Spleen (tissue), 11 donors: ENCODE measurements at regions not wholly inside any gene's neighbourhood (a gene's known extent, or its start where the extent isn't known, plus 50 kb on each side); places are given as distances from the start of the nearest gene placed in this dataset.
"Not testable (repeated sequence)": the region's sequence is repeated elsewhere in the genome, so short reads cannot be mapped to it uniquely, and the experiment has no call there.

ENCODE experiments used
- DNase-seq: peaks from one replicate; pipeline ENCODE4 v3.0.0-alpha.2; 2020
- H3K27ac ChIP-seq, 8 donors: fragments of 200-600 bp; sonication (generic) in 7 of 8; 1 replicate in 4 of 8; 2 replicates in 4 of 8; pipeline versions ENCODE4 v1.5.0 to v1.8.0; 2016 to 2021; ENCODE audit warnings: inconsistent platforms in 4 of 8, mild to moderate bottlenecking in 4 of 8, moderate library complexity in 1 of 8
- H3K27me3 ChIP-seq, 7 donors: fragments of 200-600 bp; sonication (generic) in 6 of 7; replicated peaks in 1 of 7; 1 replicate in 4 of 7; 2 replicates in 3 of 7; pipeline versions ENCODE4 v1.5.0 to v1.8.0; 2016 to 2021; ENCODE audit warnings: inconsistent platforms in 3 of 7, mild to moderate bottlenecking in 1 of 7
- H3K36me3 ChIP-seq, 6 donors: fragments of 200-600 bp; sonication (generic) in 5 of 6; 1 replicate in 4 of 6; 2 replicates in 2 of 6; pipeline versions ENCODE4 v1.5.0 to v1.8.0; 2016 to 2021; ENCODE audit warnings: inconsistent platforms in 2 of 6
- H3K4me1 ChIP-seq, 6 donors: fragments of 200-600 bp; sonication (generic) in 5 of 6; 1 replicate in 3 of 6; 2 replicates in 3 of 6; pipeline versions ENCODE4 v1.5.0 to v1.8.0; 2016 to 2021; ENCODE audit warnings: inconsistent platforms in 3 of 6
- H3K4me3 ChIP-seq, 8 donors: fragments of 200-600 bp; sonication (generic) in 7 of 8; 1 replicate in 4 of 8; 2 replicates in 4 of 8; pipeline versions ENCODE4 v1.5.0 to v1.8.0; 2016 to 2021; ENCODE audit warnings: inconsistent platforms in 4 of 8, mild to moderate bottlenecking in 4 of 8, moderate library complexity in 2 of 8
- H3K9me3 ChIP-seq, 8 donors: fragments of 200-600 bp; sonication (generic) in 7 of 8; 1 replicate in 4 of 8; 2 replicates in 4 of 8; pipeline versions ENCODE4 v1.5.0 to v1.8.0; 2016 to 2021; ENCODE audit warnings: inconsistent platforms in 4 of 8
- CTCF ChIP-seq, 11 experiments: fragments of 200-600 bp in 7 of 11; fragments of 450-650 bp in 4 of 11; sonication (generic) in 4 of 11; IDR thresholded peaks in 8 of 11; conservative IDR thresholded peaks in 3 of 11; 1 replicate in 7 of 11; 2 replicates in 4 of 11; pipeline versions ENCODE4 v1.4.0 to v1.8.0; 2016 to 2021; ENCODE audit warnings: antibody characterized with exemption in 11 of 11, inconsistent platforms in 4 of 11, mild to moderate bottlenecking in 1 of 11
- POLR2A ChIP-seq, 3 donors: fragments of 450-650 bp; IDR thresholded peaks; one replicate each; pipeline ENCODE4 v1.5.1; 2017; ENCODE audit warnings: antibody characterized with exemption in 3 of 3, mild to moderate bottlenecking in 1 of 3
- POLR2AphosphoS5 ChIP-seq, 3 donors: sonication (generic); formaldehyde crosslinking; IDR thresholded peaks; one replicate each; pipeline ENCODE4 v1.5.1; 2017; ENCODE audit warnings: antibody characterized with exemption in 3 of 3
- WGBS, 5 donors: extraction: QIAGEN DNeasy Blood & Tissue Kit in 3 of 5; methylation state at CpG; one replicate each; pipeline versions ENCODE4 v1.1.5 to v1.1.7; 2013 to 2018; 5-methylcytosine and 5-hydroxymethylcytosine counted together
- intact Hi-C: fragments of 100-400 bp; cut with DNase I; formaldehyde crosslinking; loops from one replicate; pipeline ENCODE4 v1.15.0; 2023; ENCODE audit warnings: low total_unique reads
- donor health status: healthy with polysubstance abuse.
- donor health status: DM: no; HTN: no; CAD: no; lungs with moderate emphysema.
- donor health status: DM: no; HTN: no; CAD: no.
- donor health status: Bipolar disorder and iron deficiency.
- donor health status: healthy.
- donor health status: DM: no; HTN: no; CAD: no.
- donor health status: DM: yes; HTN: yes; CAD: no.

- no peak for DNase-seq
- intact Hi-C loops: no loop called here
- 47 to 67% (median 58%) methylated on average over 6 of the region's 6 CpGs for WGBS, 5 donors
- H3K36me3 ChIP-seq: no peaks in the 10 kb centered on the region
- peaks cover 0 to 49% (median 3%) of the 10 kb centered on the region in 7 donors for H3K27me3 ChIP-seq
- TF ChIP-seq POLR2AphosphoS5 (IDR thresholded peaks at IDR 0.05) (no peak), CTCF (IDR thresholded peaks at IDR 0.05 in 8 of 11, conservative IDR thresholded peaks at IDR 0.05 in 3 of 11) (no peak), POLR2A (IDR thresholded peaks at IDR 0.05) (no peak)
- no peak overlapping the region for H3K4me3 ChIP-seq
- no peaks in the 10 kb centered on the region for H3K4me1 ChIP-seq
- H3K9me3 ChIP-seq: no peaks in the 10 kb centered on the region
- H3K27ac ChIP-seq: no peak overlapping the region
Observed at GRCh38 chr9:38486056-38486615, 61.9 kb upstream of the IGFBPL1 start.

DNA sequence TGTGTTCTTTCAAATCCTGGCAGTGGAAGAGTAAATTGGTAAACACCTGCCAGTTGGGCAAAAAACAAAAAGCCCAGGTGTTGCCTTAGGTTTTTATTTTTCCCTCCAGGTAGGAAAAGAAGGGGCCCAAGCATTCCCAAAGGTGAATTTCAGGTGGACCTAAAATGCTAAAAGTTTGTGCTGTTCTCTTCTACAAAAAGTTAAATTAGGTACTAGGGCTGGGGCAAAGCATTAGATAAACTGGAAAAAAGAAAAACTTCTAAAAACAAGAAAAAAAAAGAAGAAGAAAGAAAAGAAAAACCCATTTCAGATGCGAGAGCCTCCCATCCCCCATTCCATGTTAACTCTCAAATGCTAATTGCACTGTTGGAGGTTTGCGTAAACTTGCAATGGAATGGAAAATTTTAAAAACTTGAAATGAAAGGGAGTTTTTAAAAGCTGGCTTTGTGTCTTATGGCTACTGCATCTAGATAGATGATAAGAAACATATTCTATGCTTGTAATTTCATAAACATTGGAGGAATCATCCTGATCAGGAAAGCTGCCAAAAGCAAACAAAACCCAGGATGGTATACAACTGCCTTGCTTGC is 59.9 kb upstream of the IGFBPL1 start:
- H3K27me3 ChIP-seq: peaks cover 0 to 53% (median 3%) of the 10 kb centered on the region in 7 donors
- H3K9me3 ChIP-seq, DNase-seq, H3K4me1 ChIP-seq, H3K36me3 ChIP-seq, H3K4me3 ChIP-seq, H3K27ac ChIP-seq, intact Hi-C loops: not testable (repeated sequence)
- WGBS, 5 donors: 70 to 91% (median 82%) methylated on average over 2 of the region's 2 CpGs

- H3K36me3 ChIP-seq: no peaks in the 10 kb centered on the region
- no peaks in the 10 kb centered on the region for H3K9me3 ChIP-seq
- TF ChIP-seq POLR2AphosphoS5 (IDR thresholded peaks at IDR 0.05) (no peak), POLR2A (IDR thresholded peaks at IDR 0.05) (no peak), CTCF (IDR thresholded peaks at IDR 0.05 in 8 of 11, conservative IDR thresholded peaks at IDR 0.05 in 3 of 11) (no peak)
- H3K27me3 ChIP-seq: peaks cover 0 to 50% (median 3%) of the 10 kb centered on the region in 7 donors
- H3K4me1 ChIP-seq: no peaks in the 10 kb centered on the region
- intact Hi-C loops: no loop called here
- no peak for DNase-seq
- H3K27ac ChIP-seq: no peak overlapping the region
- H3K4me3 ChIP-seq: no peak overlapping the region
- 58 to 70% (median 68%) methylated on average over 10 of the region's 10 CpGs for WGBS, 5 donors
Observed at GRCh38 chr9:38482918-38483592, 58.8 kb upstream of the IGFBPL1 start.

- TF ChIP-seq CTCF (IDR thresholded peaks at IDR 0.05 in 8 of 11, conservative IDR thresholded peaks at IDR 0.05 in 3 of 11) (no peak), POLR2AphosphoS5 (IDR thresholded peaks at IDR 0.05) (no peak), POLR2A (IDR thresholded peaks at IDR 0.05) (no peak)
- no peak overlapping the region for H3K4me3 ChIP-seq
- peaks cover 0 to 19% (median 0%) of the 10 kb centered on the region in 7 donors for H3K27me3 ChIP-seq
- H3K9me3 ChIP-seq: peaks cover 0 to 17% (median 4%) of the 10 kb centered on the region in 8 donors
- intact Hi-C loops: no loop called here
- H3K36me3 ChIP-seq: no peaks in the 10 kb centered on the region
- H3K4me1 ChIP-seq: no peaks in the 10 kb centered on the region
- H3K27ac ChIP-seq: no peak overlapping the region
- DNase-seq: no peak
- 91 to 97% (median 94%) methylated on average over 19 to 22 of the region's 22 CpGs for WGBS, 5 donors
Observed at GRCh38 chr9:38478211-38478610, 54.0 kb upstream of the IGFBPL1 start.

GRCh38 chr9:38474476-38474875 is 50.2 kb upstream of the IGFBPL1 start:
- 95 to 99% (median 96%) methylated on average over 4 of the region's 4 CpGs for WGBS, 5 donors
- peaks cover 0 to 12% (median 0%) of the 10 kb centered on the region in 7 donors for H3K27me3 ChIP-seq
- H3K36me3 ChIP-seq, H3K4me3 ChIP-seq, H3K4me1 ChIP-seq, H3K27ac ChIP-seq, intact Hi-C loops, DNase-seq: not testable (repeated sequence)
- peaks cover 0 to 17% (median 4%) of the 10 kb centered on the region in 8 donors for H3K9me3 ChIP-seq
